ENCODE measurements at regions not wholly inside any gene's neighbourhood (a gene's known extent, or its start where the extent isn't known, plus 50 kb on each side); places are given as distances from the start of the nearest gene placed in this dataset.
"Not testable (repeated sequence)": the region's sequence is repeated elsewhere in the genome, so short reads cannot be mapped to it uniquely, and the experiment has no call there.

DNA sequence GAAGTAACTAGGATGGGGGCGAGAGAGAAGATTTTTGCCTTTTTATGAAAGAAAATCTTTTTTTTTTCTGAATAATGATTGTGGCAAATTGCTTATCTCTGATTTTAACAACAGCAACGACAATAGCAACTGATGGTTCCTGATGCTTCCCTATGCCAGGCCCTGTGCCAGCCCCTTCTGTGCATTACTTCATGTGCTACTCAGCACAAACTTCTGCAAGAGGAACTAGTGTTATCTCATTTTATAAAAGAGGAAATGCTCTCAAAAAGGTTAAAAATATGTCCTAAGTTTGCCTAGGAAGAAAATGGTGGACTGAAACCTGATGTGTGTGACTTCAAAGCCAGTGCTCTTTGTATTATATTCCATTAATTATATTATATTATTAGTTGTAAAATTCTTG, 74.0 kb upstream of the RALGAPA2 start:
- TF ChIP-seq, protein P1, sequence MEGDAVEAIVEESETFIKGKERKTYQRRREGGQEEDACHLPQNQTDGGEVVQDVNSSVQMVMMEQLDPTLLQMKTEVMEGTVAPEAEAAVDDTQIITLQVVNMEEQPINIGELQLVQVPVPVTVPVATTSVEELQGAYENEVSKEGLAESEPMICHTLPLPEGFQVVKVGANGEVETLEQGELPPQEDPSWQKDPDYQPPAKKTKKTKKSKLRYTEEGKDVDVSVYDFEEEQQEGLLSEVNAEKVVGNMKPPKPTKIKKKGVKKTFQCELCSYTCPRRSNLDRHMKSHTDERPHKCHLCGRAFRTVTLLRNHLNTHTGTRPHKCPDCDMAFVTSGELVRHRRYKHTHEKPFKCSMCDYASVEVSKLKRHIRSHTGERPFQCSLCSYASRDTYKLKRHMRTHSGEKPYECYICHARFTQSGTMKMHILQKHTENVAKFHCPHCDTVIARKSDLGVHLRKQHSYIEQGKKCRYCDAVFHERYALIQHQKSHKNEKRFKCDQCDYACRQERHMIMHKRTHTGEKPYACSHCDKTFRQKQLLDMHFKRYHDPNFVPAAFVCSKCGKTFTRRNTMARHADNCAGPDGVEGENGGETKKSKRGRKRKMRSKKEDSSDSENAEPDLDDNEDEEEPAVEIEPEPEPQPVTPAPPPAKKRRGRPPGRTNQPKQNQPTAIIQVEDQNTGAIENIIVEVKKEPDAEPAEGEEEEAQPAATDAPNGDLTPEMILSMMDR (conservative IDR thresholded peaks at IDR 0.05): no peak

DNA sequence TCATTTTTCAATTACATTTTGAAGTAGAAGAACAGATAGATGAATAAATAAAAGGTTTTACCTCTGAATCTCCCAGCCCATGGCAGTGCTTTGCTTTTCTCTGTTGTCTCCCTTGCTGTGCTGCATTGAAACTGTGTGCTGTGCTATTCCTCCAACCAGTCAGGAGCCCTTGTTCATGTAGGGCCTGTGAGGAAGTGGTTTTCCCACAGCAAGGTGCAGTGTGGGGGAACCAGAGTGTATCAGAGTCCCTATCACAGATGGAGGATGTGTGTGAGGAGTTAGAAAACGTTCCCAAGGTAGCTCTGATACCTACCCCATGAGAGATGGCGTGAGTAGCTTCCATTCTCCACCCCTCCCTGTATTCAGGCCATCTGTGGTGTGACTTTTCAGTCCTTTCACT, 72.8 kb upstream of the RALGAPA2 start:
- TF ChIP-seq, protein P1 (conservative IDR thresholded peaks at IDR 0.05): no peak
- H3K27ac ChIP-seq: no peak overlapping the region

More for the DNA sequence above, 74.0 kb upstream of the RALGAPA2 start:
- H3K27ac ChIP-seq: no peak overlapping the region

DNA sequence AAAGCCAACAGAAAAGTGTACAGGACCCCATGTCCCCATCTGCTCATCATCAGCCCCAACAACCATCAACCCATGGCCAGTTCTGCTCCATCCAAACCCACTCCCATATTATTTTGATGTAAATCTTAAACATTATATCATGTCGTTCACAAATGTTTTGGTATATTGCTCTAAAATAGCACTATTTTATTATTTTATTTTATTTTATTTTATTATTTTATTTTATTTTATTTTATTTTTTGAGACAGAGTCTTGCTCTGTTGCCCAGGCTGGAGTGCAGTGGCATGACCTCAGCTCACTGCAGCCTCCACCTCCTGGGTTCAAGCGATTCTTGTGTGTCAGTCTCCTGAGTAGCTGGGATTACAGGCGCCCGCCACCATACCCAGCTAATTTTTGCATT, 72.0 kb upstream of the RALGAPA2 start:
- not testable (repeated sequence) for H3K27ac ChIP-seq

DNA sequence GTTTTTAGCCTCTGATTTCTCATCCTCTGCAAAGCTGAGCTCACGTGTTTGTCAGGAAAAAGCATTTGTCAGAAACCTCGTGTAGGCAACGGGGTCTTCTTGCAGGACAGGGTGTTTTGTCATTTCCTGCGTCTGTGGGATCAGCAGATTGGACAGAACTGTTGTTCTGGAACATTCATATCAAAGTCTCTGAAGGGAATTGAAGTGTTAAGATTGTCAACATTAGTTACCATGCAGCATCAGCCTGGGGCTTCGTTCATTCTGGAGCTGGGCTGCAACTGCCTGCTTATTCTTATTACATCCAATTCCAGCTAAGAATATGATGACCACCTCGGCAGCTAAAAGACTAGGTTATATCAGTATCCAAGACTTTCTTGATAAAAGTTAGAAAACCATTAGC, 71.0 kb upstream of the RALGAPA2 start:
- TF ChIP-seq, protein P1 (conservative IDR thresholded peaks at IDR 0.05): no peak
- no peak overlapping the region for H3K27ac ChIP-seq

DNA sequence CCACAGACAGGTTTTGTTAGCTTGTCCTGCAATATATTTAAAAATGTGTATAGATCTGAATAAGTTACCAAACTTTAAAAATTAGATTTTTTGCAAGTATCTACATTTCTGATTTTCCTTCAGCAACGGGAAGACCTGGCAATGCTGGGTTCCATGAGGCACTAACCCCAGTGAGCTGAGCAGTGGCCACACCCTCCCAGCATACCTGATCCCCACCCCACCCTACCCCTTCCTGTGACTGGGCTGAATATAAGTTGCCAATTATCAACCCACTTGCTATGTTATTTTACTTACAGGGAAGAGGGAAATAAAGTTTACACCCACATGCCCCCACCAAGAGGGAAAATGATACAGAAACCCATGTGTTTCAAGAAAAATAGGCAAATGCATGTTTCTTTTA, 70.3 kb upstream of the RALGAPA2 start:
- TF ChIP-seq, protein P1 (conservative IDR thresholded peaks at IDR 0.05): no peak
- peak overlapping the region; percentile 5; the same call in 1 of the 2 replicates for H3K27ac ChIP-seq

DNA sequence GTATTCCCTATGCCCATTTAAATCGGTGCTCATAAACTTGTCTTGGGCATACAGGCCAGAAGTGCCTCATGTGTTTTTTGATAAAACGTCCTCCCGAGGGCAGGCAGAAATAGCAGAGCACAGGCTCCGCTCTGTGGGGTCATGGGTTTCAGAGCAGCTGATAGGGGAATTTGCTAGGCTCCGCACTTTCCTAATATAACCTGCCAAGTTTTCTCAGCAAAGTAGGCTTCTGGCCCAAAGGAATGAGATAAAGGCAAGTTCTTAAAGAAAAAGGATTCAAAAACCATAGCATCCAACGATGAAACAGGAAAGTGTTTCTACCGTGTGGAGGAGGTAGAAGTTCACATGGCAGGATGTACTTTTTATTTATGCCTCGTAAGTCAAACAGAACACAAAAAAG, 69.8 kb upstream of the RALGAPA2 start:
- TF ChIP-seq, protein P1 (conservative IDR thresholded peaks at IDR 0.05): no peak
- H3K27ac ChIP-seq: peak overlapping the region; percentile 5; the same call in 1 of the 2 replicates

DNA sequence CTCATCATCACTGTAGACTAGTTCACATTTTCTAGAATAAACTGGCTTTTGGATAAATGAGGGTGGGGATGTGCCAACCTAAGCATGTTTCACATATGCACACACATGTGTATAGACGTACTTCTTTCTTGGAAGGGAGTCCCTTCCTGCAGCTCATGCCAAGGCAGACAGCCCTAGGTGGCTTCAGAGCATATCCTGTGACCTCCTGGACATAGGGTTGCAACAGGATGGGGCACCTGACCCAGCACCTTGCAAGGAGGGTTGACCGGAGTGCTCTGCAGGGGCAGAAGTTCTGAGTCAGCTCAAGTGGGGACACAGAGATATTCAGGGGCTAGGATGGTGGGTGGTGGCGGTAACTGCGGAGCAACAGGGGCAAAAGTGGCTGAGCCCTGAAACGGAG, 68.6 kb upstream of the RALGAPA2 start:
- TF ChIP-seq, protein P1 (conservative IDR thresholded peaks at IDR 0.05): no peak
- H3K27ac ChIP-seq: no peak overlapping the region

DNA sequence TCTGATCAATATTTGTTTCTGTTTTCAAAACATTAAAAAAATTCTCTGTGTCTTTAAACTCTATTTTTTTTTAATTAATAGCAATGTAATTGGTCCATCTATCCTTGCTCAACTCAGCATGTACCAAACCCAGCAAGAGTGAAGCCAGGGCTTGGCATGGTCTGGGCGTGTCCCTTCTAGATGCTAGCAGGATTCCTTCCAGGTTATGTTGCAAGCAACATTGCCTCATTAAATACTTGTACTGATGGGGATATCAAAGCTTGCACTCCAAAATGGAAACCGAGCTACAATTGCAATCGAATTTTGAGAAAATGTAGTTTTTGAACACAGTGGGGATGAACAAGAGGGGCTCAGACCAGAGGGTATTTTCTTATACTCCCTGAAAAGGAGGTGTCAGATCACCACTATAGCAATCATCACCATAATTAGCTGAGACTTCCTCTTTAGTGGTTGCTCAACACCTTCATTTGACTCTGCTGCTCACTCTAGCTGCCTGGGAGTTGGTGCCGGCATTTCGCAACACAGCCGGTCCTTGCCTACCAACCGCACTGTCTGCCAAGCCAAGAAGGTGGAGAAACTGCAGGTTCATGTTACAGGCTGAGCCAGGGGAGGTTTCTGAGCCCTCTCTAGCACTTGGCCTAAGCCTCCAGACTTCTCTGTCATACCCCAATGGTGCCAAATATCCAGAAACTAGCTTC, 67.8 kb upstream of the RALGAPA2 start:
- TF ChIP-seq, protein P1 (conservative IDR thresholded peaks at IDR 0.05): no peak
- H3K27ac ChIP-seq: no peak overlapping the region
